Liver (tissue), 8 donors: ENCODE measurements at regions not wholly inside any gene's neighbourhood (a gene's known extent, or its start where the extent isn't known, plus 50 kb on each side); places are given as distances from the start of the nearest gene placed in this dataset.

Experiments used
- DNase-seq: peaks from one replicate; pipeline ENCODE4 v3.0.0-alpha.2; 2017; ENCODE audit warnings: low spot score
- H3K27ac ChIP-seq, 2 donors: one replicate each; pipeline ENCODE4 v1.7.0; 2013; ENCODE audit warnings: inconsistent platforms in 2 of 2, low read length in 2 of 2, control low read depth in 1 of 2, low read depth in 1 of 2, mild to moderate bottlenecking in 1 of 2
- H3K27me3 ChIP-seq, 4 donors: one replicate each; pipeline versions ENCODE4 v1.6.1 to v1.7.0; 2013; ENCODE audit warnings: low read length in 3 of 4, inconsistent platforms in 1 of 4, mild to moderate bottlenecking in 1 of 4, moderate library complexity in 1 of 4; ENCODE audit not compliant: control insufficient read depth in 4 of 4, insufficient read depth in 4 of 4
- H3K36me3 ChIP-seq, 4 donors: one replicate each; pipeline versions ENCODE4 v1.6.1 to v1.7.0; 2013; ENCODE audit warnings: low read length in 3 of 4, mild to moderate bottlenecking in 3 of 4, low read depth in 1 of 4, moderate library complexity in 1 of 4; ENCODE audit not compliant: control insufficient read depth in 4 of 4, insufficient read depth in 3 of 4
- H3K4me1 ChIP-seq, 4 donors: one replicate each; pipeline versions ENCODE4 v1.6.1 to v1.7.0; 2013; ENCODE audit warnings: low read length in 3 of 4, mild to moderate bottlenecking in 3 of 4, moderate library complexity in 1 of 4; ENCODE audit not compliant: control insufficient read depth in 4 of 4, insufficient read depth in 4 of 4
- H3K4me3 ChIP-seq, 3 donors: one replicate each; pipeline versions ENCODE4 v1.6.1 to v1.7.0; 2013; ENCODE audit warnings: low read length in 3 of 3, control low read depth in 1 of 3, low read depth in 1 of 3, mild to moderate bottlenecking in 1 of 3
- H3K9ac ChIP-seq, 2 donors: one replicate each; pipeline ENCODE4 v1.7.0; 2013; ENCODE audit warnings: low read length in 2 of 2, mild to moderate bottlenecking in 2 of 2, moderate library complexity in 2 of 2, control low read depth in 1 of 2, low read depth in 1 of 2
- H3K9me3 ChIP-seq, 4 donors: one replicate each; pipeline versions ENCODE4 v1.6.1 to v1.7.0; 2013; ENCODE audit warnings: low read length in 3 of 4; ENCODE audit not compliant: control insufficient read depth in 4 of 4
- CTCF ChIP-seq: fragments of 150-350 bp; IDR thresholded peaks from 2 replicates; pipeline ENCODE4 v1.5.1; 2017; ENCODE audit warnings: improper control_type of control experiment, low read depth, low read length; ENCODE audit not compliant: missing input control
- EGR1 ChIP-seq, 2 donors: IDR thresholded peaks; 2 replicates each; pipeline ENCODE4 v1.6.1; 2016 to 2018; ENCODE audit warnings: antibody characterized with exemption in 2 of 2, low read depth in 2 of 2
- FOXA1 ChIP-seq: IDR thresholded peaks from 2 replicates; pipeline ENCODE4 v1.6.1; 2016; ENCODE audit warnings: antibody characterized with exemption
- GABPA ChIP-seq, 2 donors: IDR thresholded peaks in 1 of 2; conservative IDR thresholded peaks in 1 of 2; 2 replicates each; pipeline ENCODE4 v1.6.1; 2016; ENCODE audit warnings: antibody characterized with exemption in 2 of 2, mild to moderate bottlenecking in 1 of 2, moderate library complexity in 1 of 2
- HNF4G ChIP-seq: IDR thresholded peaks from 2 replicates; pipeline ENCODE4 v1.6.1; 2016; ENCODE audit warnings: antibody characterized with exemption
- MAX ChIP-seq: IDR thresholded peaks from 2 replicates; pipeline ENCODE4 v1.6.1; 2016; ENCODE audit warnings: antibody characterized with exemption
- RXRA ChIP-seq, 2 donors: IDR thresholded peaks; 2 replicates each; pipeline ENCODE4 v1.6.1; 2017 to 2018; ENCODE audit warnings: antibody characterized with exemption in 2 of 2, mild to moderate bottlenecking in 1 of 2
- SP1 ChIP-seq: IDR thresholded peaks from 2 replicates; pipeline ENCODE4 v1.6.1; 2018; ENCODE audit warnings: antibody characterized with exemption, mild to moderate bottlenecking
- YY1 ChIP-seq: IDR thresholded peaks from 2 replicates; pipeline ENCODE4 v1.6.1; 2016; ENCODE audit warnings: antibody characterized with exemption, mild to moderate bottlenecking
- WGBS: extraction: QIAGEN DNeasy Blood & Tissue Kit; methylation state at CpG from one replicate; pipeline ENCODE4 v1.1.7; 2013; 5-methylcytosine and 5-hydroxymethylcytosine counted together
- TF ChIP-seq, protein P1 (sequence below): IDR thresholded peaks from 2 replicates; pipeline ENCODE4 v1.6.1; 2016; ENCODE audit warnings: antibody characterized with exemption
- TF ChIP-seq, protein P2 (sequence below): IDR thresholded peaks from 2 replicates; pipeline ENCODE4 v1.6.1; 2016; ENCODE audit warnings: antibody characterized with exemption
- donor health status: healthy.
- donor health status: healthy.
- donor health status: healthy.
- donor health status: healthy.
- donor health status: healthy.

DNA sequence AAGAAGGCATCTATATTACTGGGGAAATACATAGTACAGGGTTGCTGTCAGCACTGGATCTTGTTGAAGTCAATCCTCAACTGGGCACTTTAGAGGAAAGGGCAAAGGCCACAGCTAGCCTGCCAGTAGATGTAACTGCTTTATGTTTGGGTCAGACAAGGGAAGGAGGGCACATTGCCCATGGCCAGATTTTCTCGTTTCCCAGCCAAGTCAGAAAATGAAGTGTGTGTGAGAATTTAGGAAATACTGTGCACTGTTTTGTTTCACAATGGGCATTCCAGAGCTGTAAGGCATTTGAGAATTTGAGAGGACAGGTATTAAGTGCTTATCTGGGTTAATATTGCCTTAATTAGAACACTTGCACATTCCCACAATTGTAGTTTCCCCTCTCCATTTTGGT lies 183.9 kb upstream of the MCHR2 start (continued):
- TF ChIP-seq YY1 (no peak), MAX (no peak), GABPA (IDR thresholded peaks at IDR 0.05 in 1 of 2, conservative IDR thresholded peaks at IDR 0.05 in 1 of 2) (no peak), FOXA1 (no peak)

DNA sequence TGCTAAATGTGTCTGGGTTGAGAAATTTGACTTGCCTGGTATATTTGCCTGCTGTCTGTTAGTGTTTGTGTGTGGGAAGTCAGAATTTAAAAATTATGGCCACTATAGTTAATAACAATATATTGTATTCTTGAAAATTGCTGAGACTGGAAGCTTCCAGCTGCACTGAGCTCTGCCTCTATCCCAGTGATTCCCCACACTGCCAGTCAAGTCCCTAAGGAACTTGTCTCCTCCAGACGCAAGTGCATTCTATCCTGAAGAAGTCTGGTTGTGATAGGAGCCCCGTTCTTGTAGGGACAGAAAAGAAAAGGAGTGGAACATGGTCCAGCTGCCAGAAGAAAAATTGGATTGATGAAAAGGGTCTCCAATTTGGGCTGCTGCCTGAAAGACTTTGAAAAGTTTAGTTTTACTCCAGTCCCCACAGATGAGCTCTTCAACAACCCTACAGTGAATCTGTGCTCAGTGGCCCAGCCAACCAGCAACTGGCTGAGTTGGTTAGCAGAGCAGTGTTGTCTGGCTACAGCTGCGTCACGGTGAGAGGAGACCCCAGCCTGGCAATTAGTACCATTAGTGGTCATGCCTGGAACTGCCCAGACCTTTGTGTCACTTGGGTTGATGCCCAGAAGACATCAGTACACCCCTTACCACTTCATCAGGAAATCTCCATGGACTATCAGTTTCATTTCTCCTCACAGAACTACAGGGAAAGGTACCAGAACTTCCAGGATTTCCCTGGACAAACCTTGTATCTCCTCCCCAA lies 183.1 kb upstream of the MCHR2 start:
- Histone ChIP-seq H3K4me1 (peaks cover 3 to 20% (median 4%) of the 10 kb centered on the region in 4 donors), H3K4me3 (no peak overlapping the region), H3K27me3 (no peaks in the 10 kb centered on the region), H3K9ac (no peak overlapping the region), H3K27ac (no peak overlapping the region), H3K36me3 (no peaks in the 10 kb centered on the region), H3K9me3 (no peaks in the 10 kb centered on the region)
- 88% methylated on average over 4 of the region's 4 CpGs for WGBS
- no peak for TF ChIP-seq FOXA1
- no peak for TF ChIP-seq SP1
- no peak for TF ChIP-seq HNF4G
- TF ChIP-seq, protein P1, sequence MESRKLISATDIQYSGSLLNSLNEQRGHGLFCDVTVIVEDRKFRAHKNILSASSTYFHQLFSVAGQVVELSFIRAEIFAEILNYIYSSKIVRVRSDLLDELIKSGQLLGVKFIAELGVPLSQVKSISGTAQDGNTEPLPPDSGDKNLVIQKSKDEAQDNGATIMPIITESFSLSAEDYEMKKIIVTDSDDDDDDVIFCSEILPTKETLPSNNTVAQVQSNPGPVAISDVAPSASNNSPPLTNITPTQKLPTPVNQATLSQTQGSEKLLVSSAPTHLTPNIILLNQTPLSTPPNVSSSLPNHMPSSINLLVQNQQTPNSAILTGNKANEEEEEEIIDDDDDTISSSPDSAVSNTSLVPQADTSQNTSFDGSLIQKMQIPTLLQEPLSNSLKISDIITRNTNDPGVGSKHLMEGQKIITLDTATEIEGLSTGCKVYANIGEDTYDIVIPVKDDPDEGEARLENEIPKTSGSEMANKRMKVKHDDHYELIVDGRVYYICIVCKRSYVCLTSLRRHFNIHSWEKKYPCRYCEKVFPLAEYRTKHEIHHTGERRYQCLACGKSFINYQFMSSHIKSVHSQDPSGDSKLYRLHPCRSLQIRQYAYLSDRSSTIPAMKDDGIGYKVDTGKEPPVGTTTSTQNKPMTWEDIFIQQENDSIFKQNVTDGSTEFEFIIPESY: no peak
- TF ChIP-seq CTCF: no peak
- TF ChIP-seq, protein P2, sequence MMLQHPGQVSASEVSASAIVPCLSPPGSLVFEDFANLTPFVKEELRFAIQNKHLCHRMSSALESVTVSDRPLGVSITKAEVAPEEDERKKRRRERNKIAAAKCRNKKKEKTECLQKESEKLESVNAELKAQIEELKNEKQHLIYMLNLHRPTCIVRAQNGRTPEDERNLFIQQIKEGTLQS: no peak
- no peak for TF ChIP-seq RXRA (IDR thresholded peaks at IDR 0.05)
- no peak for DNase-seq

DNA sequence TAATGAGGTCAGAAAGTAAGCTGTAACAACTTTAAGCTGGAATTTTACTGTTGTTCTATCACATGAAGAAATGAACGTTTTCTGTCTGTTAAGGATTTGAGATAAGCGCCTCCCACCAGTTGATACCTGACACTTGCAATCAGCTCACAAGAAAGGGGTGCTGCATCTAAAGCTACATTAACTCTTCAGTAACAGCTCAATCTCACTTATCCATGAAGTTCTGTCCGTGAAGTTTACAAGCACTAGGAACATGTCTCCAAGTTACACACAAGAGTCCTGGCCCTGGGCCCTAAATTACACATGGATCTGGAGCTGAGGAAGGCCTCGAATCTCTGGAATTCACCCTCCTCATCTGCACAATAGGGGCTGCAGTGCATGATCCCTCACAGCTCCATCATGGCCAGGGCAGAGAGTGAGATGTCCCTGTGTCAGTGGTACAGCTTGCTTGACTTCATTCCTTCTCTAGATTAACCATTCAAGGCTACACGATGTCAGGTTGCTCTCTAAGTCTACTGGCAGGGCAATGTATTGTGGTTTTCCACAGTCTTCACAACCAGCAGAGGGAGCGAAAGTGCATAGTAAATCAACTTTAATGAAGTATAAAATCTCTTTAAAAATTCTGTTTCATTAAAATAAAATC lies 182.4 kb upstream of the MCHR2 start:
- Histone ChIP-seq H3K27ac (no peak overlapping the region), H3K4me3 (no peak overlapping the region), H3K4me1 (peaks cover 3 to 20% (median 4%) of the 10 kb centered on the region in 4 donors), H3K9ac (no peak overlapping the region), H3K9me3 (no peaks in the 10 kb centered on the region), H3K27me3 (no peaks in the 10 kb centered on the region), H3K36me3 (no peaks in the 10 kb centered on the region)
- TF ChIP-seq EGR1 (IDR thresholded peaks at IDR 0.05; ENCODE audit: low read depth in 2 of 2): no peak
- DNase-seq: no peak
- 61% methylated on average over 6 of the region's 6 CpGs for WGBS
